Neural cell (in vitro differentiated cells): ENCODE measurements at regions not wholly inside any gene's neighbourhood (a gene's known extent, or its start where the extent isn't known, plus 50 kb on each side); places are given as distances from the start of the nearest gene placed in this dataset.

Source experiments
- H2AFZ ChIP-seq: fragments of 200-600, 300-800 bp; sonication (generic), shearing (Covaris generic); 2 replicates; pipeline ENCODE4 v1.6.0; 2014; ENCODE audit warnings: low read depth, mild to moderate bottlenecking, antibody characterized with exemption, low read length, moderate library complexity
- H3F3A ChIP-seq: fragments of 200-600 bp; shearing (Covaris generic); 2 replicates; pipeline ENCODE4 v1.6.1; 2016; ENCODE audit warnings: mild to moderate bottlenecking, moderate library complexity, mixed read lengths, antibody characterized with exemption, low read length; ENCODE audit not compliant: insufficient read depth, poor library complexity, severe bottlenecking
- H3K27ac ChIP-seq: fragments of 200-600, 300-800 bp; sonication (generic), shearing (Covaris generic); 2 replicates; pipeline ENCODE4 v1.5.1; 2014; ENCODE audit warnings: mild to moderate bottlenecking, low read length, moderate library complexity
- H3K27me3 ChIP-seq: fragments of 300-800, 200-600 bp; sonication (generic), shearing (Covaris generic); 2 replicates; pipeline ENCODE4 v1.6.0; 2014; ENCODE audit warnings: mild to moderate bottlenecking, low read depth, low read length, moderate library complexity; ENCODE audit not compliant: insufficient read depth
- H3K36me3 ChIP-seq: fragments of 300-800, 200-600 bp; sonication (generic), shearing (Covaris generic); 2 replicates; pipeline ENCODE4 v1.5.1; 2014; ENCODE audit warnings: mild to moderate bottlenecking, antibody characterized with exemption, low read length, moderate library complexity; ENCODE audit not compliant: insufficient read depth
- H3K4me2 ChIP-seq: fragments of 300-800, 200-600 bp; sonication (generic), shearing (Covaris generic); 2 replicates; pipeline ENCODE4 v1.6.0; 2014; ENCODE audit warnings: mild to moderate bottlenecking, low read length
- H3K4me3 ChIP-seq: fragments of 300-800, 200-600 bp; sonication (generic), shearing (Covaris generic); 2 replicates; pipeline ENCODE4 v1.5.1; 2014; ENCODE audit warnings: mild to moderate bottlenecking, low read length, moderate library complexity
- H3K79me2 ChIP-seq: fragments of 200-600 bp; shearing (Covaris generic); replicated peaks from 2 replicates; pipeline ENCODE4 v1.6.0; 2014; ENCODE audit warnings: mild to moderate bottlenecking, low read length, moderate library complexity; ENCODE audit not compliant: insufficient read depth
- H3K9ac ChIP-seq: fragments of 300-800, 200-600 bp; sonication (generic), shearing (Covaris generic); 2 replicates; pipeline ENCODE4 v1.6.1; 2016; ENCODE audit warnings: mild to moderate bottlenecking, low read length, mixed read lengths
- H3K9me2 ChIP-seq: fragments of 200-600 bp; shearing (Covaris generic); 2 replicates; pipeline ENCODE4 v1.6.1; 2016; ENCODE audit warnings: mild to moderate bottlenecking, low read length, mixed read lengths; ENCODE audit not compliant: insufficient read depth
- H3K9me3 ChIP-seq: fragments of 200-600, 300-800 bp; sonication (generic), shearing (Covaris generic); 2 replicates; pipeline ENCODE4 v1.6.1; 2016; ENCODE audit warnings: mild to moderate bottlenecking, mixed run types, low read length, moderate library complexity, mixed read lengths
- H4K20me1 ChIP-seq: fragments of 200-600 bp; shearing (Covaris generic); 2 replicates; pipeline ENCODE4 v1.6.1; 2016; ENCODE audit warnings: mild to moderate bottlenecking, mixed run types; ENCODE audit not compliant: insufficient read depth
- EP300 ChIP-seq: fragments of 450-650 bp; conservative IDR thresholded peaks from 2 replicates; pipeline ENCODE4 v1.6.1; 2014; ENCODE audit warnings: antibody characterized with exemption, mild to moderate bottlenecking, moderate library complexity; ENCODE audit not compliant: poor library complexity, severe bottlenecking
- EZH2 ChIP-seq: fragments of 200-600, 300-800 bp; shearing (Covaris generic), sonication (generic); IDR thresholded peaks from 2 replicates; pipeline ENCODE4 v1.6.1; 2014; ENCODE audit warnings: antibody characterized with exemption, low read length, borderline replicate concordance, mild to moderate bottlenecking; ENCODE audit not compliant: insufficient read depth, poor library complexity, severe bottlenecking
- MXI1 ChIP-seq: fragments of 450-650 bp; conservative IDR thresholded peaks from 2 replicates; pipeline ENCODE4 v1.6.1; 2014; ENCODE audit warnings: antibody characterized with exemption, mild to moderate bottlenecking; ENCODE audit not compliant: poor library complexity, severe bottlenecking
- POLR2AphosphoS5 ChIP-seq: IDR thresholded peaks from 2 replicates; pipeline ENCODE4 v1.6.1; 2012
- RAD21 ChIP-seq: fragments of 450-650 bp; conservative IDR thresholded peaks from 2 replicates; pipeline ENCODE4 v1.6.1; 2014; ENCODE audit warnings: antibody characterized with exemption, mild to moderate bottlenecking, moderate library complexity
- SMC3 ChIP-seq: fragments of 450-650 bp; conservative IDR thresholded peaks from 2 replicates; pipeline ENCODE4 v1.6.1; 2014; ENCODE audit warnings: antibody characterized with exemption, mild to moderate bottlenecking, moderate library complexity; ENCODE audit not compliant: poor library complexity
- TAF1 ChIP-seq: IDR thresholded peaks from 2 replicates; pipeline ENCODE4 v1.6.1; 2012; ENCODE audit warnings: low read depth
- TF ChIP-seq, protein P1 (sequence below): fragments of 450-650 bp; IDR thresholded peaks from 2 replicates; pipeline ENCODE4 v1.5.1; 2014; ENCODE audit warnings: antibody characterized with exemption, mild to moderate bottlenecking, moderate library complexity; ENCODE audit not compliant: poor library complexity, severe bottlenecking
- TF ChIP-seq, protein P2 (sequence below): IDR thresholded peaks from 2 replicates; pipeline ENCODE4 v1.6.1; 2012; ENCODE audit warnings: borderline replicate concordance

DNA sequence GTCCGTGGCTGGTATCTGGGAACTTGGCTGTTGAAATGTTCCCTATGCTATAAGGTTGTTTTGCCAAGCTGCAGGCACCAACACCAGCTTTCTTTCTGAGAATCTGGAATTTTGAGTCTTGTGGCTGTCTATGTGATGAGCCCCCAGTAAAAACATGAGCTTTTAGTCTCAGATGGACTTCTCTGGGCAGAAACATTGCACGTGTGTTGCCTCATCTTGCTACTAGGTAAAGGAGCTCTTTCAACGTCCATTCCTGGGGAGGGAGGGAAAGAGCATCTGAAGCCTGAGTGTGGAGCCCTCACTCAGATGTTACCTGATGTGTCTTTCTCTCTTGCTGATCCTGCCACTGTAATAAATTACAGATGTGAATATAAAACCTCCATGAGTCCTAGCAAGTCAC is 183.8 kb upstream of the LHX5 start:
- Histone ChIP-seq H3K9me2 (no peaks in the 10 kb centered on the region), H3K9me3 (no peaks in the 10 kb centered on the region), H3K79me2 (no peaks in the 10 kb centered on the region), H3K27me3 (no peaks in the 10 kb centered on the region), H3F3A (no peaks in the 10 kb centered on the region), H3K9ac (no peak overlapping the region), H3K36me3 (no peaks in the 10 kb centered on the region), H3K27ac (no peak overlapping the region), H4K20me1 (no peaks in the 10 kb centered on the region), H3K4me2 (no peak overlapping the region), H3K4me3 (no peak overlapping the region), H2AFZ (no peak overlapping the region)
- TF ChIP-seq RAD21 = no peak
- TF ChIP-seq POLR2AphosphoS5 = no peak
- TF ChIP-seq, protein P1, sequence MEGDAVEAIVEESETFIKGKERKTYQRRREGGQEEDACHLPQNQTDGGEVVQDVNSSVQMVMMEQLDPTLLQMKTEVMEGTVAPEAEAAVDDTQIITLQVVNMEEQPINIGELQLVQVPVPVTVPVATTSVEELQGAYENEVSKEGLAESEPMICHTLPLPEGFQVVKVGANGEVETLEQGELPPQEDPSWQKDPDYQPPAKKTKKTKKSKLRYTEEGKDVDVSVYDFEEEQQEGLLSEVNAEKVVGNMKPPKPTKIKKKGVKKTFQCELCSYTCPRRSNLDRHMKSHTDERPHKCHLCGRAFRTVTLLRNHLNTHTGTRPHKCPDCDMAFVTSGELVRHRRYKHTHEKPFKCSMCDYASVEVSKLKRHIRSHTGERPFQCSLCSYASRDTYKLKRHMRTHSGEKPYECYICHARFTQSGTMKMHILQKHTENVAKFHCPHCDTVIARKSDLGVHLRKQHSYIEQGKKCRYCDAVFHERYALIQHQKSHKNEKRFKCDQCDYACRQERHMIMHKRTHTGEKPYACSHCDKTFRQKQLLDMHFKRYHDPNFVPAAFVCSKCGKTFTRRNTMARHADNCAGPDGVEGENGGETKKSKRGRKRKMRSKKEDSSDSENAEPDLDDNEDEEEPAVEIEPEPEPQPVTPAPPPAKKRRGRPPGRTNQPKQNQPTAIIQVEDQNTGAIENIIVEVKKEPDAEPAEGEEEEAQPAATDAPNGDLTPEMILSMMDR = no peak

DNA sequence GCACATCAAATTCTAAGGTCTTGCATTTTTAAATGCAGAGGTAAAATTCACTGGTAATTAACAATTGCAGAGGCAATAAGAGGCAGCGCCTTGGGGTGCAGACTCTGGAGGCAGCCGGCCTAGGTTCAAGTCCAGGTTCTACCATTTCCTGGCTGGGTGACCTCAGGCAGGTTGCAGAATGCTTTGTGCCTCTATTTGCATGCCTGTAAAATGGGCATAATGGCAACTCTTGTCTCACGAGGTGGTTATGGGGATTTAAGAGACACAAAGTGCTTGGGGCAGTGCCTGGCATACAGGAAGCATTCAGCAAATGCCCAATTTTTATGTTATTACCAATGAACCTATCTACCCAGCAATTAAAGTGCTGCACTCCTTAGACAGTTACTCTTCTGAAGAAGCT is 180.0 kb upstream of the LHX5 start:
- Histone ChIP-seq H3K36me3 (no peaks in the 10 kb centered on the region), H2AFZ (no peak overlapping the region), H3K4me3 (no peak overlapping the region), H3K4me2 (no peak overlapping the region), H3K27ac (no peak overlapping the region), H3K9me3 (no peaks in the 10 kb centered on the region), H3K79me2 (no peaks in the 10 kb centered on the region), H3K9me2 (no peaks in the 10 kb centered on the region), H4K20me1 (no peaks in the 10 kb centered on the region), H3F3A (no peaks in the 10 kb centered on the region), H3K27me3 (no peaks in the 10 kb centered on the region), H3K9ac (no peak overlapping the region)
- no peak for TF ChIP-seq RAD21
- TF ChIP-seq, protein P1 = no peak
- TF ChIP-seq SMC3 = no peak
- no peak for TF ChIP-seq MXI1

DNA sequence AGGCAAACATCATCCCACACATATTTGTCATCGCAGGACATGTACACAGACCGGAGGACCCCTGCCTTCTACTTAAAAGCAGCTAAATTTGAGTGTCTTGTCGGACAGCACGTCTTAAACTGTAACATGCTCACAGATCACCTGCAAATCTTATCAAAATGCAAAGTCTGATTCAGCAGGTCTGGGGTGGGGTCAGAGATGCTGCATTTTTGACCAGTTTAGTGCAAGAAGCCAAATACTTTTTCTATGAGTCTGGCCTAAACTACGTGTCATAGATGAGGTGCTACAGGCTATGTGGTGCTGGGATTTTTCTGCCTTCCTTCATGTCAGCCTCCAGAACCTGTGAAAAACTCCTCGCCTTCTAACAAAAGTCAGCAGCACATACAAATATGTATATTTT is 178.8 kb upstream of the LHX5 start:
- Histone ChIP-seq H3K9ac (no peak overlapping the region), H3K9me2 (no peaks in the 10 kb centered on the region), H3K36me3 (no peaks in the 10 kb centered on the region), H3K4me2 (no peak overlapping the region), H3K27me3 (no peaks in the 10 kb centered on the region), H2AFZ (no peak overlapping the region), H3F3A (no peaks in the 10 kb centered on the region), H4K20me1 (no peaks in the 10 kb centered on the region), H3K9me3 (no peaks in the 10 kb centered on the region), H3K4me3 (no peak overlapping the region), H3K79me2 (no peaks in the 10 kb centered on the region), H3K27ac (no peak overlapping the region)
- no peak for TF ChIP-seq SMC3
- no peak for TF ChIP-seq EZH2
- TF ChIP-seq POLR2AphosphoS5 = no peak
- no peak for TF ChIP-seq RAD21
- TF ChIP-seq, protein P1 = no peak
- TF ChIP-seq EP300 = no peak
- TF ChIP-seq TAF1 = no peak
- TF ChIP-seq MXI1 = no peak
- TF ChIP-seq, protein P2, sequence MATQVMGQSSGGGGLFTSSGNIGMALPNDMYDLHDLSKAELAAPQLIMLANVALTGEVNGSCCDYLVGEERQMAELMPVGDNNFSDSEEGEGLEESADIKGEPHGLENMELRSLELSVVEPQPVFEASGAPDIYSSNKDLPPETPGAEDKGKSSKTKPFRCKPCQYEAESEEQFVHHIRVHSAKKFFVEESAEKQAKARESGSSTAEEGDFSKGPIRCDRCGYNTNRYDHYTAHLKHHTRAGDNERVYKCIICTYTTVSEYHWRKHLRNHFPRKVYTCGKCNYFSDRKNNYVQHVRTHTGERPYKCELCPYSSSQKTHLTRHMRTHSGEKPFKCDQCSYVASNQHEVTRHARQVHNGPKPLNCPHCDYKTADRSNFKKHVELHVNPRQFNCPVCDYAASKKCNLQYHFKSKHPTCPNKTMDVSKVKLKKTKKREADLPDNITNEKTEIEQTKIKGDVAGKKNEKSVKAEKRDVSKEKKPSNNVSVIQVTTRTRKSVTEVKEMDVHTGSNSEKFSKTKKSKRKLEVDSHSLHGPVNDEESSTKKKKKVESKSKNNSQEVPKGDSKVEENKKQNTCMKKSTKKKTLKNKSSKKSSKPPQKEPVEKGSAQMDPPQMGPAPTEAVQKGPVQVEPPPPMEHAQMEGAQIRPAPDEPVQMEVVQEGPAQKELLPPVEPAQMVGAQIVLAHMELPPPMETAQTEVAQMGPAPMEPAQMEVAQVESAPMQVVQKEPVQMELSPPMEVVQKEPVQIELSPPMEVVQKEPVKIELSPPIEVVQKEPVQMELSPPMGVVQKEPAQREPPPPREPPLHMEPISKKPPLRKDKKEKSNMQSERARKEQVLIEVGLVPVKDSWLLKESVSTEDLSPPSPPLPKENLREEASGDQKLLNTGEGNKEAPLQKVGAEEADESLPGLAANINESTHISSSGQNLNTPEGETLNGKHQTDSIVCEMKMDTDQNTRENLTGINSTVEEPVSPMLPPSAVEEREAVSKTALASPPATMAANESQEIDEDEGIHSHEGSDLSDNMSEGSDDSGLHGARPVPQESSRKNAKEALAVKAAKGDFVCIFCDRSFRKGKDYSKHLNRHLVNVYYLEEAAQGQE = no peak
